GM19468 (cell line): ENCODE measurements at regions not wholly inside any gene's neighbourhood (a gene's known extent, or its start where the extent isn't known, plus 50 kb on each side); places are given as distances from the start of the nearest gene placed in this dataset.

Experiments
- ATAC-seq: cut with Tn5 transposase; IDR thresholded peaks from one replicate; pipeline ENCODE4 v1.9.1; 2021; ENCODE audit warnings: mild to moderate bottlenecking, moderate library complexity, moderate number of reproducible peaks; ENCODE audit not compliant: unreplicated experiment; ENCODE audit errors: extremely low read depth

- no peak for ATAC-seq
Measured at GRCh38 chr1:163845279-163845678, 523.5 kb downstream of the NUF2 start.

GRCh38 chr1:163863731-163864130 is 542.0 kb downstream of the NUF2 start:
- no peak for ATAC-seq

GRCh38 chr1:163864207-163864606 is 542.5 kb downstream of the NUF2 start:
- ATAC-seq = no peak

GRCh38 chr1:163866564-163866963 is 544.8 kb downstream of the NUF2 start:
- ATAC-seq = no peak

- no peak for ATAC-seq
Measured at GRCh38 chr1:163870666-163871065, 548.9 kb downstream of the NUF2 start.

- no peak for ATAC-seq
Measured at GRCh38 chr1:163872067-163872466, 550.3 kb downstream of the NUF2 start.

- ATAC-seq = no peak
Measured at GRCh38 chr1:163874070-163874469, 552.3 kb downstream of the NUF2 start.

- ATAC-seq = no peak
Measured at GRCh38 chr1:163875200-163875926, 553.6 kb downstream of the NUF2 start.

GRCh38 chr1:163875927-163876320 is 554.2 kb downstream of the NUF2 start:
- no peak for ATAC-seq

GRCh38 chr1:163876546-163876945 is 554.8 kb downstream of the NUF2 start:
- ATAC-seq = no peak

- ATAC-seq = no peak
Measured at GRCh38 chr1:163877016-163877415, 555.3 kb downstream of the NUF2 start.

GRCh38 chr1:163885510-163885909 is 563.8 kb downstream of the NUF2 start:
- ATAC-seq = no peak

GRCh38 chr1:163896001-163896400 is 574.2 kb downstream of the NUF2 start:
- no peak for ATAC-seq

GRCh38 chr1:163897412-163898155 is 575.8 kb downstream of the NUF2 start:
- no peak for ATAC-seq

- ATAC-seq = no peak
Measured at GRCh38 chr1:163906283-163906682, 584.5 kb downstream of the NUF2 start.

- no peak for ATAC-seq
Measured at GRCh38 chr1:163912170-163912884, 590.6 kb downstream of the NUF2 start.

- no peak for ATAC-seq
Measured at GRCh38 chr1:163914785-163915413, 593.1 kb downstream of the NUF2 start.

- ATAC-seq = no peak
Measured at GRCh38 chr1:163922743-163923201, 601.0 kb downstream of the NUF2 start.

- no peak for ATAC-seq
Measured at GRCh38 chr1:163924041-163924440, 602.3 kb downstream of the NUF2 start.

- ATAC-seq = no peak
Measured at GRCh38 chr1:163927493-163927892, 605.7 kb downstream of the NUF2 start.

GRCh38 chr1:163928069-163928468 is 606.3 kb downstream of the NUF2 start:
- no peak for ATAC-seq
